ENCODE measurements at regions not wholly inside any gene's neighbourhood (a gene's known extent, or its start where the extent isn't known, plus 50 kb on each side); places are given as distances from the start of the nearest gene placed in this dataset.

DNA sequence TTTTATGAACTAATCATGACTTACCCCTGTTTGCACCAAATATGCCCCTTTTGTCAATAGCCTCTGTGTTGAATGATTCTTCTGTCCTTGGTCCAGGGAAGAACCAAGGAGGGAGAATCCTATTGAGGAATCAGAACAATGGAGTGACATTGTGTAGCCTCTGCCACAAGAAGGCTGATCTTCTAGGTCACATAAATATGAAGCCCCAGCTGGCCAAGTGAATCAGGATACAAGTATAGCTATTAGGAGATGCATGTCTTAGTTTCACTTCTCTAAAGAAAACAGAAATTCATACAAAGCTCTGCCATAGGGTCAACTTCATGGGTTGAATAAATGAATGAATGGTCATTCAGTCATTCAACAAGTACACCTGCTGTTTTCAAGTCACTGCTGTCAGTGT lies 118.2 kb upstream of the BLID start:
- Histone ChIP-seq H4K20me1 (ENCODE audit: insufficient read depth, low read length) (no peaks in the 10 kb centered on the region), H2AFZ (replicated peaks; ENCODE audit: low read length, poor library complexity) (no peak overlapping the region), H2BK120ac (ENCODE audit: low read depth, low read length) (peak overlapping the region; percentile 93), H3K9me3 (ENCODE audit: control insufficient read depth, insufficient read depth, low read length) (no peaks in the 10 kb centered on the region), H2AK9ac (replicated peaks; ENCODE audit: low read depth, low read length, poor library complexity) (no peak overlapping the region), H3K27ac (ENCODE audit: insufficient read depth, low read length) (peak overlapping the region; percentile 87; the same call in 1 of the 2 replicates), H3K14ac (replicated peaks; ENCODE audit: low read depth, low read length) (peak overlapping the region; percentile 94), H2BK15ac (ENCODE audit: low read depth, low read length) (peak overlapping the region; percentile 59; the same call in 2 of the 3 replicates), H3K4me3 (ENCODE audit: insufficient read depth, low read depth, low read length) (no peak overlapping the region), H3K36me3 (ENCODE audit: control insufficient read depth, insufficient read depth, low read length) (peaks cover 8% of the 10 kb centered on the region; the same call in 1 of the 2 replicates), H3K56ac (ENCODE audit: extremely low read depth, insufficient read depth, low read length) (peak overlapping the region; percentile 80; the same call in 1 of the 2 replicates), H3K9me1 (ENCODE audit: insufficient read depth, low read length) (peaks cover 9% of the 10 kb centered on the region), H4K8ac (ENCODE audit: low read depth in 2 of 2, low read length in 2 of 2) (peak overlapping the region; percentile 59 to 81), H3K9ac (ENCODE audit: low read depth, low read length) (peak overlapping the region; percentile 9; the same call in 1 of the 2 replicates), H3K23ac (ENCODE audit: low read depth, low read length) (peak overlapping the region; percentile 83), H3K79me1 (ENCODE audit: low read depth in 1 of 2, low read length in 2 of 2) (peaks cover 0 to 4% of the 10 kb centered on the region in 2 experiments; a peak in 1 of 4 replicates), H3K18ac (ENCODE audit: low read depth, low read length) (peak overlapping the region; percentile 99), H3K4me2 (ENCODE audit: low read depth, low read length) (peak overlapping the region; percentile 40; the same call in 1 of the 2 replicates), H3K4me1 (ENCODE audit: control insufficient read depth, insufficient read depth, low read length) (peaks cover 16% of the 10 kb centered on the region), H3K27me3 (ENCODE audit: control insufficient read depth, insufficient read depth, low read length) (no peaks in the 10 kb centered on the region), H2BK20ac (ENCODE audit: low read depth, low read length) (peak overlapping the region; percentile 98), H4K91ac (ENCODE audit: insufficient read depth, low read depth, low read length) (peak overlapping the region; percentile 96), H4K5ac (ENCODE audit: low read depth, low read length) (peak overlapping the region; percentile 97), H3K4ac (ENCODE audit: low read depth, low read length) (peak overlapping the region; percentile 93), H2AK5ac (ENCODE audit: low read depth, low read length) (peak overlapping the region; percentile 79; the same call in 1 of the 2 replicates), H2BK5ac (ENCODE audit: low read depth, low read length, poor library complexity, severe bottlenecking) (peak overlapping the region; percentile 92)
- in situ Hi-C loops (cut with MboI; ENCODE audit: low sequenced_read_pairs) (no loop called here), dilution Hi-C loops (cut with HindIII; ENCODE audit: low sequenced_read_pairs, unreplicated experiment) (no loop called here), intact Hi-C loops (cut with micrococcal nuclease) (no loop called here)
- BruUV-seq (replicated peaks): no TSS peak
- TF ChIP-seq, protein P1, sequence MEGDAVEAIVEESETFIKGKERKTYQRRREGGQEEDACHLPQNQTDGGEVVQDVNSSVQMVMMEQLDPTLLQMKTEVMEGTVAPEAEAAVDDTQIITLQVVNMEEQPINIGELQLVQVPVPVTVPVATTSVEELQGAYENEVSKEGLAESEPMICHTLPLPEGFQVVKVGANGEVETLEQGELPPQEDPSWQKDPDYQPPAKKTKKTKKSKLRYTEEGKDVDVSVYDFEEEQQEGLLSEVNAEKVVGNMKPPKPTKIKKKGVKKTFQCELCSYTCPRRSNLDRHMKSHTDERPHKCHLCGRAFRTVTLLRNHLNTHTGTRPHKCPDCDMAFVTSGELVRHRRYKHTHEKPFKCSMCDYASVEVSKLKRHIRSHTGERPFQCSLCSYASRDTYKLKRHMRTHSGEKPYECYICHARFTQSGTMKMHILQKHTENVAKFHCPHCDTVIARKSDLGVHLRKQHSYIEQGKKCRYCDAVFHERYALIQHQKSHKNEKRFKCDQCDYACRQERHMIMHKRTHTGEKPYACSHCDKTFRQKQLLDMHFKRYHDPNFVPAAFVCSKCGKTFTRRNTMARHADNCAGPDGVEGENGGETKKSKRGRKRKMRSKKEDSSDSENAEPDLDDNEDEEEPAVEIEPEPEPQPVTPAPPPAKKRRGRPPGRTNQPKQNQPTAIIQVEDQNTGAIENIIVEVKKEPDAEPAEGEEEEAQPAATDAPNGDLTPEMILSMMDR (conservative IDR thresholded peaks at IDR 0.05; ENCODE audit: low read depth, low read length): no peak
- TF ChIP-seq MAZ (IDR thresholded peaks at IDR 0.05; ENCODE audit: borderline replicate concordance, low read depth, low read length) (no peak), FOS (IDR thresholded peaks at IDR 0.05; ENCODE audit: low read depth, low read length) (no peak), POLR2A (IDR thresholded peaks at IDR 0.05; ENCODE audit: low read depth, low read length) (no peak), SMC3 (IDR thresholded peaks at IDR 0.05; ENCODE audit: low read depth, low read length) (no peak), RFX5 (IDR thresholded peaks at IDR 0.05; ENCODE audit: low read depth, low read length) (no peak), CEBPB (IDR thresholded peaks at IDR 0.05; ENCODE audit: low read depth, low read length) (no peak), NFE2L2 (IDR thresholded peaks at IDR 0.05; ENCODE audit: low read depth, low read length) (no peak), MXI1 (IDR thresholded peaks at IDR 0.05; ENCODE audit: borderline replicate concordance, low read depth, low read length) (no peak), RCOR1 (IDR thresholded peaks at IDR 0.05; ENCODE audit: insufficient replicate concordance, low read length) (no peak), BHLHE40 (IDR thresholded peaks at IDR 0.05; ENCODE audit: low read depth, low read length) (no peak), MAFK (IDR thresholded peaks at IDR 0.05; ENCODE audit: low read depth, low read length) (no peak), RAD21 (IDR thresholded peaks at IDR 0.05; ENCODE audit: low read length) (no peak), CHD1 (IDR thresholded peaks at IDR 0.05; ENCODE audit: low read depth, low read length) (no peak)
- TF ChIP-seq, protein P2, sequence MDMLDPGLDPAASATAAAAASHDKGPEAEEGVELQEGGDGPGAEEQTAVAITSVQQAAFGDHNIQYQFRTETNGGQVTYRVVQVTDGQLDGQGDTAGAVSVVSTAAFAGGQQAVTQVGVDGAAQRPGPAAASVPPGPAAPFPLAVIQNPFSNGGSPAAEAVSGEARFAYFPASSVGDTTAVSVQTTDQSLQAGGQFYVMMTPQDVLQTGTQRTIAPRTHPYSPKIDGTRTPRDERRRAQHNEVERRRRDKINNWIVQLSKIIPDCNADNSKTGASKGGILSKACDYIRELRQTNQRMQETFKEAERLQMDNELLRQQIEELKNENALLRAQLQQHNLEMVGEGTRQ (IDR thresholded peaks at IDR 0.05; ENCODE audit: low read depth, low read length): no peak
- TF ChIP-seq, protein P3, sequence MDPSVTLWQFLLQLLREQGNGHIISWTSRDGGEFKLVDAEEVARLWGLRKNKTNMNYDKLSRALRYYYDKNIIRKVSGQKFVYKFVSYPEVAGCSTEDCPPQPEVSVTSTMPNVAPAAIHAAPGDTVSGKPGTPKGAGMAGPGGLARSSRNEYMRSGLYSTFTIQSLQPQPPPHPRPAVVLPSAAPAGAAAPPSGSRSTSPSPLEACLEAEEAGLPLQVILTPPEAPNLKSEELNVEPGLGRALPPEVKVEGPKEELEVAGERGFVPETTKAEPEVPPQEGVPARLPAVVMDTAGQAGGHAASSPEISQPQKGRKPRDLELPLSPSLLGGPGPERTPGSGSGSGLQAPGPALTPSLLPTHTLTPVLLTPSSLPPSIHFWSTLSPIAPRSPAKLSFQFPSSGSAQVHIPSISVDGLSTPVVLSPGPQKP (IDR thresholded peaks at IDR 0.05; ENCODE audit: borderline replicate concordance, low read depth, low read length): no peak
- ChIA-PET CTCF (interaction anchor here (0.6 to 1.6 kb wide), 4 partner anchors 12 to 1023 kb away, joined by 3 to 4 read pairs (median 3); no protein-coding TSS in a partner anchor), POLR2A (ENCODE audit: unreplicated experiment) (no interaction called here)
- ATAC-seq (ENCODE audit: low read depth) (no peak), DNase-seq (no peak)
